ENCODE measurements at regions not wholly inside any gene's neighbourhood (a gene's known extent, or its start where the extent isn't known, plus 50 kb on each side); places are given as distances from the start of the nearest gene placed in this dataset.

DNA sequence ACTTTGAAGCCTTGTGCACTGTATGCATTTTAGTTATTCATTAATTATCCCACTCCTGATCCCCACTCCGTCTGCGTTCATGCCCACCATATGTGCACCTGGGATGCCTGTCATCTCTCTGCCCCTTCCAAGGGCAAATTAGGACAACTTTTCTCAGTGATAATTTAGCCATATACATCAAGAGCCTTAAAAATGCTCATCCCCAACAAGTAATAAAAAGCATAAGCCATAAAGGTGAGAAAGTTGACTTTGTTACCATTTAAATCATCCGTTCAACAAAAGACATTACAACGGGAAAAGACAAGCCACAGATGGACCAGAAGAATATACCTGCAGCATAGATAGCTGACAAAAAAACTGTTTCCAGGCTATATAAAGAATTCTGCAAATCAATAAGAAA lies 131.4 kb upstream of the LINGO1 start:
- no peak for DNase-seq (ENCODE audit: low spot score)

DNA sequence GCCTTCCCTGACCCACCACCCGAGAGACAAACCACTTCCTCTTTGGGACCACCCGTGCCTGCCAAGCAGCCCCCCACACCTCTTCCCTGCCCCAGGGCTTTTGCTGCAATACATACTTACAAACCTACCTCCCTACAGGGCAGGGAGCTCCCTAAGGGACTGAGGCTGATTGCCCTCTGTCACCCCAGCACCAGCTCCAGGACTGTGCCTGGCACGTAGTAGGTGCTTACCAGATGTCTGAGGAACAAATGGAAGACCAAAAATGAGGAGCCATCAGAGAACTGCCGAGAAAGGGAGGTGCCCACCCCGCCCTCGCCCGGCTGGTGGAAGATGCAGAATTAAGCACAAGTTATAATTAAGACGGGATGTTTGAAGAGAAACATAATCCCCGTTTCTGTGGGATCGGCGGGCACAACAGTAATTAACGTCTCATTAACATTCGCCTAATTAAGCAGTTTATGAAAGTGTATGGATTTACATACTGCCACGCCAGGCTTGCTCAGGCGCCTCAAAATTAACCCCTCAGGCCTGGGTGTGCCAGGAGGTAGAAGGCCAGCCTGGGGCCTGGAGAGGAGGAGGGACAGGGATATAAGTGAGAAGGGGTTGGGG lies 130.1 kb upstream of the LINGO1 start:
- no peak for DNase-seq (ENCODE audit: low spot score)

DNA sequence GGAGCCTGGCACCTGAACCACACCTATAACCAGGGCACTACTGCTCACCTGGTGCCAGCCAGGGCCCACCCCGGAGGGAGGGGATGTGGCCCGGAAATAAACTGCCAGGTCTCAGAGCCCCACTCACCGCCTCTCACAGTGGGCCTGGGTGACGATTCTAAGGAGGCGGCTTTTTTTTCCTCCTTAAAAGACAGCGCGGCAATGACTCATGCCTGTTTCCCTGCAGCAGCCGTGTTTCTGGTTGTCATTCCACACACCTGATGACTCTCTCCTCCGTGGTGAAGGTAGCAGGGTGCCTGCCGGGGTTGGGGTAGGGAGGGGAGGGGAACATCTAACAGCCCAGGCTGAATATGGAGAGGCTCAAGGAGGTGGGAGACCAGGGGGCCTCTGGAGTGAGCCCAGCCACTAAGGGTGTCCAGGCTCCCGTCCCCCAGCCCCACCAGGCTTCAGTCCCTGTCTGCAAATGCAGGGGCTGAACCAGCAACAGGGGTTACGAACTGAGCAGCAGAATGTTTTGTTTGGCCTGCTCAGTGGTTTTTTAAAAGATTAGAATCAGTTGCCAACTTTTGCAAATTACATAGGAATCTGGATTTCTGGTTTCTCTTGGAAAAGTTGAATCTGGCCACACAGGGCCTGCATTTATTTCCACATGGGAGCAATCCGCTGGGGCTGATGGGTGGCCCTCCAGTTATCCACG lies 127.3 kb upstream of the LINGO1 start:
- DNase-seq (ENCODE audit: low spot score), result no peak

GRCh38 chr15:77753939-77754338 lies 121.2 kb upstream of the LINGO1 start:
- DNase-seq (ENCODE audit: low spot score), result no peak

GRCh38 chr15:77753281-77753873 lies 120.7 kb upstream of the LINGO1 start:
- no peak for DNase-seq (ENCODE audit: low spot score)

- no peak for DNase-seq (ENCODE audit: low spot score)
These were observed 117.4 kb upstream of the LINGO1 start for GRCh38 chr15:77749998-77750540.

DNA sequence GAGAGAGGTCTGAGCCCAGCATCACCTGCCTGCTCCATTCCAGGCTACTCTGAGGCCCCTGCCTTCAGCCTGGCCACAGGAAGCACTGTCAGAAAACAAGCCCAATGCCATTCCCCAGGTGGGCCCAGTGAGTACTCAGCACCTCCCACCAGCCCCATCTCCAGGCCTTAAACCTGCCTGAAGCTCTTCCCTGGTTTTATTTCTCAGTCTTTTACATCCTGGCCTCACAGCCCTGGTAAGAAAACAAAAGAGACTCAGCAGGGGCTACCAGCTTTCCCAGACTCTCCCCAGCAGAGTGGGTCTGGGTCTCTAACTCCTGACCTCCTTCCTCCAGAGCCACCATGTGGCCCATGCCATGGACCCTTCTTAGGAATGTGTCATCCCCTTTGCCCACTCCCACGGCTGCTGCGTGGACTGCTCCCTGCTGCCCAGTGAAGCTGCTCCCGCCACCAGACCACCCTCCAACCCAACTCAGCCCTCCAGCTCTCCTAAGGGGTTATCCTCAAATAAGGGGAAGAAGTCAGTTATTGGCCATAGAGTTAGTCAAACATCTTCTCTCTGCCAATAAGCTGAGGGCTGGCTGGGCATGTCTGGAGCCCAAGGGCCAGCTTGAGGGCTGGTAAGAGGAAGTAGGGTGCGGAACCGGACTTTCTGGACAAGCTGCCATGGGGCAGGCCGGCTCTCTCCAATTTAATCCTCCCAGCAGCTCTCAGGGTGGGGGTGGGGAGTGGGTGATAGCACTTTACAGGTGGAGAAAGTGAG lies 116.7 kb upstream of the LINGO1 start:
- no peak for DNase-seq (ENCODE audit: low spot score)

GRCh38 chr15:77748078-77749064 lies 115.7 kb upstream of the LINGO1 start:
- DNase-seq (ENCODE audit: low spot score), result no peak

GRCh38 chr15:77747175-77748077 lies 114.7 kb upstream of the LINGO1 start:
- DNase-seq (ENCODE audit: low spot score), result no peak

DNA sequence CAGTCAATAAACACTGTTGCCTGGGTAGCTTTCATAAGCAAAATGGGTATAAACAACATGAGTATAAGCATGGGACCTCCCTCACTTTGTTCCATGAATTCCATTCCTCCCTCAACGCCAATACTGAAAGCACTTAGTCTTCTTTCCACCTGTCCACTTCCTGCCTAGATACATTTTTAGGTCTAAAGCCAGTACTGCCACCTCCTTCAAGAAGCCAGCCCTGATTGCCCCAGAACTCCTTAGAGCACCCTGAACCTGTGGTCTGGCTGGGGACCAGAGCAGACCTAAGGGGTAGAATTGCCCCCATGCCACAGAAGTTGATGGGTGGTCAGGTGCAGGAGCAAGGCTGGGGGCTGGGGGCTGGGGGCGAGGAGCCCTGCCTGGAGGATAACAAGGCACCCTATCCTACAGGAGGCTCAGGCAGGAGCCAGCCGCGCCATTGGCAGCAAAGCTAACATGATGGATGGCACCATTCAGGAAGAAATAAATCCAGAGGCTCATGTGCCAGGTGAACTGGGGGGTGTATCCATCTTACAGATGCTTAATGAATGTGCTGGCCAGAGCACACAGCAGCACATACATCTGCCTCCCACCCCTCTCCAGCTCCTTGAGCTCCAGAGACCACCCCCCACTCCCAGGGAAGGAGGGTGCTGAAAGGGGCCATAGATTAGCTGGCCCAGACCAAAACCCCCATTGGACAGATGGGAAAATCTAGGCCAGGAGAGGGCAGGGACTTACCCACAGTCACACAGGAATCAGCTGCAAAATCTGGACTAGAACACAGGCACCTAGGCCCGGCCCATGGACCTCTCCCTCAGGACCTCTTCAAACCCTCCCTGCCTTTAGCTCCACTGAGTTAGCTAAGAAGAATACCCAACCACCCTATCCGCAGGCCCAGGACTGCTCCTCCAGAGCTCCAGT lies 113.8 kb upstream of the LINGO1 start:
- no peak for DNase-seq (ENCODE audit: low spot score)

GRCh38 chr15:77744398-77744797 lies 111.7 kb upstream of the LINGO1 start:
- DNase-seq (ENCODE audit: low spot score), result no peak

DNA sequence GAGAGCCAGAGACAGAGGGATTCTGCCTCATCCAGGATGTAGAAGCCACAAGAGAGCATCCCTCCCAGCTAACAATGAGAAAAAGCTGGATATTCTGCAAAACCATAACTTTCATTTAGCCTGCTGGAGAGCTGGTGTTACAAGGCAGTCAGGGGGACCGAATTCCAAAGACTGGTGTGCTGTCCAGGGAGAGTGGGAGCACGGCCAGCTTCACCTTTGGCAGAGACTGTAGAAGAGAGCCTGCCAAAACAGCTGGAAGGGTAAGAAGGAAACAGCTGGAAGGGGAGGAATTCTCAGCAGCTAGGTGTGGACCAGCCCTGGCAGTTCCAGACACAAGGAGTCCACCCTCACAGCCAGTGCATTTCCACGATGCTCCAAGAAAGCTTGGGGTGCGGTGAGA lies 109.9 kb upstream of the LINGO1 start:
- no peak for DNase-seq (ENCODE audit: low spot score)

GRCh38 chr15:77742127-77742526 lies 109.4 kb upstream of the LINGO1 start:
- no peak for DNase-seq (ENCODE audit: low spot score)

GRCh38 chr15:77741106-77741505 lies 108.4 kb upstream of the LINGO1 start:
- DNase-seq (ENCODE audit: low spot score), result no peak

DNA sequence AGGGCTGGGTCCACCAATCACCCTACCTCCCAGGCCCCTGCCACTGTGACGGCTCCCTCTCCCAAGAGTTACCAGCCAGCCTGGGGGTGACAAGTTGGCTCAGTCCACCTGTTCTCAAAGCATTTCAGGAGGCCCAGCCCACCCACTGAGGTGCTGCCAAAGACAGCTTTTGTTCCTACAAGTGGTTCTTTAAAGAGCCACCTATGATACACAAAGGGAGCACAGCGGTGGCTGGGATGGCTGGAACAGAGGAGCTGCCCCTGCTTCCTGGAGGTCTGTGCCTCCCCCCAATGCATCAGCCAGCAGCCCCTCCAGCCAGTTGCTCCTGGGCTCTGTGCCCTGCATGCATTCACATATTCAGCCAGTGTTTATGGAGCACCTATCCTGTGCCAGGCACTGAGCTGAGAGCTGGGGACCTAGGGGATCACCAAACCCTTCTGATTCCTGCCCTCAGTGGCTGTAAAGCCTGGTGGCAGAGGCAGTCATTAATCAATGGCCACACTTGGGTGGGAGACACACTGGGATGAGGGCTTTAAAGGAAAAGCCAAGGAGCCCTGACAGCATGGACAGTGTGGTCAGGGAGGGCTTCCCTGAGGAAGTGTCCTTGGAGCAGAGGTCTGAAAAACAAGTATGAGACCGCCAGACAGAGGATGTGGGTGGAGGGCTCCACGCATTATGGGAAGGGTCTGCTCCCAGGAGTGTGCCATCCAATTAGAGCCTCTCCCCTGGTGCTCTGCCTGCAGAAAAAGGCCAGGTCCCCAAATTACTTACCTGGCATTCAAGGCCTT lies 107.1 kb upstream of the LINGO1 start:
- no peak for DNase-seq (ENCODE audit: low spot score)

DNA sequence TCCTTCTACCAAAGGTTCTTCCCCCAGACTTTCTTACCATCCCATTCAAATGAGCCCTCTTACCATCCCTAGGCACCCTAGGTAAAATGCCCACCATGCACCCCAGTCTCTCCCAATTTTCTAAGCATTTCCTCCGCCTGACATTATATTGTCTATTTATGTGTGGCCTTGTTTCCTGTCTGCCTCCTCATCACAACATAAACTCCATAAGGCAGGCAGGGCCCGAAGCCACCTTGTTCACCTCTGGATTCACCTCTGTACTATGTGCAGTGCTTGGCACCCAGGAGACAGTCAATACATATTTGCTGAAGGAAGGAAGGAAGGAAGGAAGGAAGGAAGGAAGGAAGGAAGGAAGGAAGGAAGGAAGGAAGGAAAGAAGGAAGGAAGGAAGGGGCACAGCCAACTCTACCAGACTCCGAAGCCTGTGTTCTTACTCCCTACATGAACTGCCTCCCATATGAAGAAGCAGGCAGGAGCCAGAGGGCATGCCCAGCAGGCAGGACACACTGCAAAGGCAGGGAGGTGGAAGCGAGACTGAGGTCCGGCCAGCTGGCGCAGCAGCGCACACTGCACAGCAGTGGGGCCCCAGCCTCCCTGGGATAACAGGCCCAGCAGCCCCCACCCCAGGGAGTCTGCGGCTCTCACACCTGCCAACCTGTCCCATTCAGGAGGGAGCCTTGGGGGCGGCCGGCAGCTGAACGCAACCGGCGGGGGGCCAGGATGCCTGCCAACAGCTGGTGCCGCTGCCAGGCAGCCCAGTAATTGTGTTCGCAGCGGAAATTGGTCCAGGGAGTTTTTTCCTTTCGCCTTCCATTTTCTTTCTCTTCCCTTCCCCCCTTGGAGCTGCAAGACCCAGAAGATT lies 106.0 kb upstream of the LINGO1 start:
- no peak for DNase-seq (ENCODE audit: low spot score)

GRCh38 chr15:77738038-77738370 lies 105.3 kb upstream of the LINGO1 start:
- no peak for DNase-seq (ENCODE audit: low spot score)
